Lower leg skin (tissue), 3 donors: ENCODE measurements at regions not wholly inside any gene's neighbourhood (a gene's known extent, or its start where the extent isn't known, plus 50 kb on each side); places are given as distances from the start of the nearest gene placed in this dataset.

Experiments used
- CTCF ChIP-seq, 3 donors: fragments of 450-650 bp; IDR thresholded peaks; one replicate each; pipeline ENCODE4 v1.5.1; 2016; ENCODE audit warnings: antibody characterized with exemption in 3 of 3, mild to moderate bottlenecking in 3 of 3, moderate library complexity in 2 of 3
- POLR2A ChIP-seq, 2 donors: fragments of 450-650 bp; IDR thresholded peaks; one replicate each; pipeline ENCODE4 v1.6.1; 2016 to 2017; ENCODE audit warnings: antibody characterized with exemption in 2 of 2, mild to moderate bottlenecking in 1 of 2, moderate library complexity in 1 of 2

GRCh38 chr11:97645736-97646135 lies 1255.9 kb downstream of the JRKL start:
- TF ChIP-seq POLR2A (IDR thresholded peaks at IDR 0.05) = no peak
- no peak for TF ChIP-seq CTCF (IDR thresholded peaks at IDR 0.05)
